NB4 (cell line): ENCODE measurements at regions not wholly inside any gene's neighbourhood (a gene's known extent, or its start where the extent isn't known, plus 50 kb on each side); places are given as distances from the start of the nearest gene placed in this dataset.

ENCODE experiments used
- CTCF ChIP-seq: IDR thresholded peaks from one replicate; pipeline ENCODE4 v1.5.1; 2012; ENCODE audit warnings: low read depth, low read length
- MAX ChIP-seq: IDR thresholded peaks from 2 replicates; pipeline ENCODE4 v1.6.1; 2011; ENCODE audit warnings: low read depth, low read length
- MYC ChIP-seq: IDR thresholded peaks from 2 replicates; pipeline ENCODE4 v1.6.1; 2011; ENCODE audit warnings: low read depth, low read length
- POLR2A ChIP-seq: IDR thresholded peaks from 2 replicates; pipeline ENCODE4 v1.6.1; 2011; ENCODE audit warnings: mild to moderate bottlenecking; ENCODE audit not compliant: insufficient read length; ENCODE audit errors: extremely low read depth

- TF ChIP-seq CTCF = no peak
- no peak for TF ChIP-seq MAX
- no peak for TF ChIP-seq POLR2A
- TF ChIP-seq MYC = no peak
Observed at GRCh38 chr6:165826487-165827189, 163.6 kb upstream of the PDE10A start.
